Activated CD8-positive, alpha-beta memory T cell treated with anti-CD3 and anti-CD28 coated beads for 4 hours (primary cell): ENCODE measurements at regions not wholly inside any gene's neighbourhood (a gene's known extent, or its start where the extent isn't known, plus 50 kb on each side); places are given as distances from the start of the nearest gene placed in this dataset.
"Not testable (repeated sequence)": the region's sequence is repeated elsewhere in the genome, so short reads cannot be mapped to it uniquely, and the experiment has no call there.

Source experiments
- DNase-seq, 2 donors: peaks; one replicate each; pipeline ENCODE4 v3.0.0-alpha.2; 2020; ENCODE audit warnings: low read depth in 2 of 2

DNA sequence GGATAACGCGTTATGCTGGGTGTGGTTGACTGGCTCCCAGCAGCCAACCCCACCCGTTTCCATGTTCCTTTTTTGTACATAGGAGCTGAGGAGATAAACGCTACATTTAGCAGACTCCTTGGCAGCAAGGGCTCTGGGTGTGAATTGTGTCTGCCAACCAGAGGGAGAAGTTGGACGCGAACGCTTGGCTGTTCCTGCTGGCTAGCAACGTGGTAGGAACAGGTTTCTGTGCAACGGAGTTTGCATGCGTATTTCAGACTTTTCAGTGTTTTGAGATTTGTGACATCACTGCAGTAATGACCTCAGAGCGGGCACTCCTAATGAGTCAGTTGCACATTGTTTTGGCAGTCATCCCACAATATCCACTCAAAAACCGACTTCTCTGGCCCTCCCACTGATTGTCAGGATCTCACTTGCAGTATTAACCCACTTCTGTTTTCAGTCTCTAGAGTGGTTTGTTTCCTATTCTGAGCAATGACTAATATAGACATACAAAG, 98.7 kb upstream of the RGS1 start:
- no peak for DNase-seq

DNA sequence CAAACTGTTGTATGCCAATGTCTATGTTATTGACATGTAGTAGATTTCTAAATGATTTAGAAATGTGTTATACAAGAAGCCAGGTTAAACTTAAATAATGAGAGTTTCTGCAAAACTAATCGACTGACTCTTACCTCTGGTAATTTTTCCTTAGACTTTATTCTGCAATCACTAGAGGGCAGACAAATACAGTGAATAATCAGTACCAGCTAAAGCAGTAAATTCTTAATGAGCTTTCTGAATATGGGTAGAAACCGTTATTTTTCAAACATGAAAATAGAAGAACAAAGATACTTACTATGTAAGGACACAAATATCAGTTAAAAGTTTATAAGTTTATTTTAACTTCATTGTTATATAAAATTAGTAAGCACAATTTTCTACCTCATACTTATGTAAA, 97.9 kb upstream of the RGS1 start:
- no peak for DNase-seq

DNA sequence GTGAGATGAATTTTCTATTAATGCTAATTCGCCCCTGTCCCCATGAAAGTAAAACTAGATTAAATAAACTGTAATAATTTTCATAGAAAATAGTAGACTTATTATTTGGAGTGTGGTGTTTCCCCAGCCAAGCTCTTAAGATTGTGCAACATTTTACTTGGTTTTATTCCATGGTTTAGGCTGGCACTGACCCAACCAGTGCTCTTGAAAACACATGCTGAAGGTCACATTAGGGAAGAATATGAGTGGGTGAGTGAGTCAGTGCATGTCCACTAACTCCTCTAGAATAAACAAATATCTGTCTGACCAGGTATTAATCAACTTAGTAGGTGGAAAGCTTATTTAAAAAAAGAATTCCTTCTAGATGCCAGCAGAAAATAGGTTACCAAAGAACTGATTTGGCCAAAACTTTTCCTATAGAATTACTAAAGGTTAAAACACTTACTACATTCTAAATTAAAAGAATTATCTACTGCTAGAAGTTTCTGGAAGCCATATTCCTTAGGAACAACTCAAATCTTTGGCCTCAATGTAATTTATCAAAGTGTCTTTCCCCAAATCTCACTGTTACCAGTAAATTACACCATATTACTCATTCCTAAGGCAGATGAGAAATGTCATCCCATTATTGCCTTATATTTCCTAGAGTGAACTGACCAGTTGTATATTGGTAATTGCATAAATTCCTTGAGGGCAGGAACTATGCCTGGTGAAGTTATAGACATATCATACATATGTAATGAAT, 89.7 kb upstream of the RGS1 start:
- DNase-seq, result no peak

DNA sequence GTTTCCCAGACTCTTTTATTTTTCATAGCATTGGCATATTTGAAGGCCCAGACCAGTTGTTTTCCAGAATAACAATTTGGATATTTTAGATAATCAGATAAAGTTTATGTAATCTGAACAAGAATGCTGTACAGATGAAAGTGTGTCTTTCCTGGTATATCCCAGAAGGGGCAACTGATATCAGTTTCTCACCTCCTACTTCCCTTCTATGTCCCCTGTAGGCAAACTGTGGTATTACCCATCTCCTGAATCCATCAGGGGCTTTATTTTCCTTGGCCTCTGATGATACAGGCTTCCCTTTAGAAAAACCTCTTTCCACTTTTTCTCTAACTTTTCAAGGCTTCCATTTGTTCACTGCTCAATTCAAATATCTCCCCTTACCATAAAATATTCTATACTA, 87.5 kb upstream of the RGS1 start:
- no peak for DNase-seq

DNA sequence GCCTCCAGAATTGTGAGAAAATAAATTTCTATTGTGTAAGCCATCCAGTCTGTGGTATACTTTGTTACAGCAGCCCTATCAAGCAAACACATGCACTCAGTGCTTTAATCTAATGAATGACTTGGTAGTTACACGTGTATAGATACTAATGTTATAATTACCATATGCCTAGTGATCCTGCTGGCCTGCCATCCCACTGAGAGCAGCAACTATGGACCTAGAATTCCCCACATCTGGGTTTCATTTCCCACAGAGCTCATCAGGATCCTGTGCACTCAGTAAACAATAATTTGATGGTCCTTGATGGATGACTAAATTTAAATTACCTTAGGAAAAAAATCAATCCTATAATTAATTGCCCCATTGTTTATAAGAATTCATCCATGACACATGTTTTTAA, 86.5 kb upstream of the RGS1 start:
- no peak for DNase-seq

DNA sequence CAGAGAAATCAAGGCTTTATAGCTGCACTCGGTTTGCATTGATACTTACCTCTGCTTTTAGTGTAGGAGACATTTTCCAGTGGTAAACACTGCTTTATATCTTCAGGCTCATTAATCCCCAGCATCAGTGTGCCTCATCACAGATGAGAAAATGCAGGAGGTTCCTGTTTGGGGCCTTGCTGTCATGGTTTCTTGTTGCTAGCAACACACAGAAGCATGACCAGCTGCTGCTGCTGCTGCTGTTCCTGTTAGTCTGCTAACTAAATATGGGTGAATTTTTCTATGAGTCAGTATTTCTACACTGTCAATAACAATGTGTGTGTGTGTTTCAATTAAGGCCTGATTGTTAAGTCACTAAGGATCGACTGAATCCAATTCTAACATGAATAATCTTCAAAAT, 85.8 kb upstream of the RGS1 start:
- DNase-seq, result no peak

DNA sequence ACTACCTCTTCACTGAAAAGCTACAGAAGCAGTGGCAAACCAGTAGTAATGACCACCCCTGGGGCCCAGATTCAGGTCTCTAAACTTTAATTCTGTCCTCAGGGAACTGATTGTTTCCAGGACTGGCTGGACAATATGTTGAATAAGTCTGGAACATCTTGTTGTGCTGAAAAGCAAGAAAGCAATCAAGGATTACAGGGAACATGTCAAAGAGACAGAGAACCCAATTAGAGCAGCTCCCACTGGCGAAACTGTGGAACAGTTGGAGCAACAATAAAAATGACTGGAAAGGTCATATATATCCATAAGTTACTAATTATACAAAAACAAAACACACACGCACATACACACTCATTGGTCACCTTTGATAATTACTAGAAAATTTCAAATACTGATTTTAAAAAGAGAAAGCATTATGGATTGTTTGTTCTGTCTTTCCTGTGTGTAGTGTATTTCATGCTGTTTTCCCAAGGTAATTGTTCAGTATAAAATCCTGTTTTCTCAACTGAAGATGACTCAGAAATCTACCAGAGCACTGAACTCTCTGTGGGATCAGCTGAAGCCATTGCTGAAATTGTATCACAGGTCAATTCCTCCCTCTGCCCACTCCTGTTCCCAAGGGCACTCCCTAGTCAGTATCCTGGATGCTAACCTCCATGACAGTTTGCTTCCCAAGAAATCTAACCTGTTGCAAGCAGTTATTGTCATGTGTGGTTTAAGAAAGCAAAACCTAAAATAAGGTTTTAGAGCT, 83.6 kb upstream of the RGS1 start:
- no peak for DNase-seq

DNA sequence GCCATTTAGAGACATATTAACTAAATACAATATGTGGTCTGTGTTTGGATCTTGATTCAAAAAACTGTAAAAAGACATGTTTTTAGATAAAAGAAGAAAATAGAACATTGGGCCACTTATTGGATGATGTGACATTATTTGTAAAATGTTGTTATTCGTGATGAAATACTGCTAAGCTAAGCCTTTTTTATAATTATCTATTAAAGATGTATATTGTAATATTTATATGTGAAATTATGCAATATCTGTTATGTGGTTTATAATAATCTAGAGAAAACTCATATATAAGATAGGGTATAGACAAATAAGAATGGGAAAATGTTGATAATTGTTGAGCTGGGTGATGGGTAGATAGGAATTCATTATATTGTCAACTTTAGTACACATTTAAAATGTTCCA, 82.0 kb upstream of the RGS1 start:
- DNase-seq, result no peak

DNA sequence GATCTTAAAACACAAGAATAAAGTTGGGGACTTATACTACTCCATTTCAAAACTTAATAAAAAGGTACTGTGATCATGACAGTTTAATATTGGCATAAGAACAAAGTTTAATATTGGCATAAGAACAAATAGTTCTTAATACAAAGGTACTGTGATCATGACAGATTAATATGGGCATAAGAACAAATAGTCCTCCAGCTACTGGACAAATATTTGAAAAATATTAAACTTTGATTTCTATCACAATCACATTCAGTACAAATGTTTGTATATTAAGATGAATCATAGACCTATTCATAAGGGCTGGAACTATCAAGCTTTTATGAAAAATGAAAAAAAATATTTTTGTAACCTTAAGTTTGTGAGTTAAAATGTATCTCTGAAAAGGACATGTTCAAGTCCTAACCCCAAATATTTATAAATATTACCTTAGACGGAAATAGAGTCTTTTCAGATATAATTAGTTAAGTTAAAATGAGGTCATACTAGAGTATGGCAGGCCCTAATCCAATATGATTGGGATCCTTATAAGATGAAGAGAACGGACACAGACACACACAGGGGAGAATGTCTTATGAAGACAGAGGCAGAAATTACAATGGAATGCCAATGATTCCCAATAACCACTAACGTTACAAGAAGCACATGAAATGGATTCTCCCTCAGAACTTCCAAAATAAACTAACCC, 79.1 kb upstream of the RGS1 start:
- DNase-seq, result no peak

DNA sequence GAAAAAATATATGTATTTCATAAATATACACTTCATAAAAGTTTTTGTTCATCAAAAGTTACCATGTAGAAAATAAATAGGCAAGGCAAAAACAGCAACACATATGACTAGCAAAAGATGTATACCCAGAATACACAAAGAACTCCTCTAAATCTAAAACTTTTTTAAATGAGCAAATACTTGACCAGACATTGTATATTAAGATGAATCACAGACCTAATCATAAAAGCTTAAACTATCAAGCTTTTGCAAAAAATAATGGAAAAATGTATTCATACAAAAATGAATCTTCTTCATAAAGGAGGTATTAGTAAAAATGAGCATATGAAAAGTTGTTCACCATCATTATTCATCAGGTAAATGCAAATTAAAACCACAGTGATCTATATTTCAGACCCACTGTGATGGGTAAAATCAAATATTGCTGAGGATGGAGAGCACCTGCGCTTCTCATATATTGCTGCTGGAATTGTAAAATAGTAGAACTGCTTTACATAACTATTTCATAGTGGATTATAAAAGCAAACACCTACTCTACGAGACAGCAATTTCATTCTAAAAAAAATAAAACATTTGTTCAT, 78.3 kb upstream of the RGS1 start:
- no peak for DNase-seq

DNA sequence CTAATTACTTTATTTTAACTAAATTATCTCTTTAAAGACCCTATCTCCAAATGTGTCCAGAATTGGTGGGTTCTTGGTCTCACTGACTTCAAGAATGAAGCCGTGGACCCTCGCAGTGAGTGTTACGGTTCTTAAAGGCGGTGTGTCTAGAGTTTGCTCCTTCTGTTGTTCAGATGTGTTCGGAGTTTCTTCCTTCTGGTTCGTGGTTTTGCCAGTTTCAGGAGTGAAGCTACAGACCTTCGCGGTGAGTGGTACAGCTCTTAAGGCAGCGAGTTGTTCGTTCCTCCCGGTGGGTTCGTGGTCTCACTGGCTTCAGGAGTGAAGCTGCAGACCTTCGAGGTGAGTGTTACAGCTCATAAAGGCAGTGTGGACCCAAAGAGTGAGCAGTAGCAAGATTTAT, 77.5 kb upstream of the RGS1 start:
- DNase-seq, result not testable (repeated sequence)

DNA sequence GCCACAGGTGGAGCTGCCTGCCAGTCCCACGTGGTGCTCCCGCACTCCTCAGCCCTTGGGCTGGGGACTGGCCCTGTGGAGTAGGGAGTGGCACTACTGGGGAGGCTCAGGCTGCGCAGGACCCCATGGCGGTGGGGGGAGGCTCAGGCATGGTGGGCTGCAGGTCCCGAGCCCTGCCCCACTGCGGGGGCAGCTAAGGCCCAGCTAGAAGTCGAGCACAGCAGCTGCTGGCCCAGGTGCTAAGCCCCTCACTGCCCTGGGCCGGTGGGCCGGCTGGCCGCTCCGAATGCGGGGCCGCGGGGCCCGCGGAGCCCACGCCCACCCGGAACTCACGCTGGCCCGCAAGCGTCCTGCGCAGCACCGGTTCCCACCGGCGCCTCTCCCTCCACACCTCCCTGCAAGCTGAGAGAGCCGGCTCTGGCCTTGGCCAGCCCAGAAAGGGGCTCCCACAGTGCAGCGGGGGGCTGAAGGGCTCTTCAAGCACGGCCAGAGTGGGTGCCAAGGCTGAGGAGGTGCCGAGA, 76.5 kb upstream of the RGS1 start:
- DNase-seq, result not testable (repeated sequence)

DNA sequence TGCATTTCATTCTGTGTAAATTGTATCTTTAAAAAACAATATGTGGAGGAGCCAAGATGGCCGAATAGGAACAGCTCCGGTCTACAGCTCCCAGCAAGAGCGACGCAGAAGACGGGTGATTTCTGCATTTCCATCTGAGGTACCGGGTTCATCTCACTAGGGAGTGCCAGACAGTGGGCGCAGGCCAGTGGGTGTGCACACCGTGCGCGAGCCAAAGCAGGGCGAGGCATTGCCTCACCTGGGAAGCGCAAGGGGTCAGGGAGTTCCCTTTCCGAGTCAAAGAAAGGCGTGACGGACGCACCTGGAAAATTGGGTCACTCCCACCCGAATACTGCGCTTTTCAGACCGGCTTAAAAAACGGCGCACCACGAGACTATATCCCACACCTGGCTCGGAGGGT, 75.0 kb upstream of the RGS1 start:
- DNase-seq, result not testable (repeated sequence)

DNA sequence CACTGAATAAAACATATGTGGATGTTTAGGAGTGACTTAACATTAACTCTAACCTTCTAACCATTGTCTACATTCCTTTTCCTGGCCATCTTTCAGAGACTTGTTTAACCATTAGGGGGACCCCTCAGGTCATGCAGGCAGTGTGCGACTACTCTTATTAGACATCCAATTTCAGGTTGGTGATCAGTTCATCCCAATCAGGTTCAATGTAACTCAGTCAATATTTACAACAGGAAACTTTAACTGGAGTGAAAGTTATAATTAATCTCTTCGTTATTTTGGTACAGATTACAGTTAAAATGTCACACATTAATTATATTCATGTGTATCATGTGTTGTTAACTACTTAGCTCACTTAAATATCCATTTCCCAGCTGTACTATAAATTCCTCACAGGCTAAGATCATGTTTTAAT, 68.8 kb upstream of the RGS1 start:
- DNase-seq, result no peak

DNA sequence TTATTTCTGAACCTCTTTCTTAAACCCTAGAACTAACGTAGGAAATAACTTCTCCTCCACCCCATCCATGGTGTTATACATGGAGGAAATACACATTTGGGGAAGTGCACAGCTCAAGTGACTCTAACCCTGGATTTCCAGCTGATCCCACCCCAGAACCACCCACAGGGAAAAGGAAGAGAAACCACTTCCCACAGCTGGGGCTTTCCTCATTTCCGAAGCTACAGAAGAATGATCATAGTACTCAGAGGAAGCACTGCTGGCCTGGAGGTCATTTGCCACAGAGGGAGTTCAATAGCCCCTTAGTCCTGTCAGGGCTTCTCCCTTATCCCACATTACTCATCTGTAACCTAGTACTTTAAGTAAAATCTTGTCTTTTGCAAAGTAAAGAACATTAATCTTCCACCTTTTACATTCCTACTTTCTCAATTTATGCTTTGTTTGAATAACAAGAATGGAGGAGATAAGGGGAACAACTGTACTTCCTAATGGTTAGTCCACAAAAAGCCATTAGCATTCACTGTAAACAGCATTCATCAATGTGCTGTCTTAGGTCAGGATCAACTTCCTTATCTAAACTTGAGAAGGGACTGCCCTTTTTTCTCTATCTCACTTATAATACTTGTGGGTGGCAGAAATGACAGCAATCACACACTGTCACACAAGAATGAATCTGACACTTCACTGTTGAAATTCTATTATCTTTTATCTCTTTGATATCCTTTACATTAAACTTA, 63.0 kb upstream of the RGS1 start:
- DNase-seq, result no peak

DNA sequence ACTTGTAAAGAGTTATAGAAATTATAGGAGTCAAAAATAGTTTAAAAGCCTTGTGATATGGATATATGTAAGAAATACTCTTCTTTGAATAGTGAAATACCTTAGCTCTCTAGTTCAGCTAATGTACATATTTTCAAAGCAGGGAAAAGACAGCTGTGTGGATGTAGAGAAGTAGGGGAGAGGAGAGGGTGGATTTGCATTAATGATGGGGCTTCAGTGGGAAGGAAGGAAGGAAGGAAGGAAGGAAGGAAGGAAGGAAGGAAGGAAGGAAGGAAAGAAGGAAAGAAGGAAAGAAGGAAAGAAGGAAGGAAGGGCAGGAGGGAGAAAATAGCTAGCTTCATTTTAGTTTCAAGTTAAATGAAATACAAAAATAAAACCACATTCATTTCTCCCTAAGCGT, 62.4 kb upstream of the RGS1 start:
- DNase-seq, result no peak

DNA sequence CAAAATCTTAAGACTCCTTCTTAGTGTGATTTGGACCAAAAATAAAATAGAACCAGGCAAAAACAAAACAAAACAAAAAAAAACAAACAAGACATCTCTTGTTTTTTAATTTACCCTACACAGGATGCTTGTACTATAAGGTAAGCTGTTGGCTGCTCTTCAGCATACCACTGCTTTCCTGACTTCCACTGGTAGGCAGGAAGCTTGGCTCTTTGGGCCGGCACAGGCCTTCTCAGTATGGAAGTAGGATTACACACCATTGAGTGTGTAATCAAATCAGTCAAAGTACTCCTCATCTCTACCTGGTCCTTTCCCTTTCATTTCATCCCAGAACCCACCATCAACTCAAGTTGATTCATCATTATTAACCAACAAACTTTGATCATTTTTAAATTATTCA, 61.9 kb upstream of the RGS1 start:
- no peak for DNase-seq

DNA sequence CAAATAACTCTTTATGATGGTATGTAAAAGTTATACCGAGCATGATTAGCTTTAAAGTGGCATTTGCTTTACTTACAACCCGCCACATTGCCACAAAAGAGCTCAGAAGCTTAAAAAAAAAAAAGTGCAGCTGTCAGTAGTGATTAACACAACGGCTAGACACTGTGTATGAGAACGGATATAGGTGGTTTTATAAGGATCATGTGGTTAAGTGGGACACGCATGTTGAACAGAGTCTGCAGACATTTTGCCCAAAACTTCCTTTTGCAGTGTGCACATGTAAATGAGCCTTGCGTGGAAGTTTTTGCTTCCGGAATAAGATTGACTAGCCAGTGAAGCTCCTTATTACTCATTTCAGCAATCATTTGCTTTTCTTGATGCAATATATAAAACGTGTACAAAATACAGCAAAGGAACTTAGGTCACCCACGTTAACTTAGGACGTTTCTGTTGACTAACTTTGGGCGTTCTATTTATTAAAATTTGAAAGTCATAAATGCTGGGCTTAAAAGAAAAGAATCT, 58.7 kb upstream of the RGS1 start:
- DNase-seq, result peak; percentile 12 to 33

DNA sequence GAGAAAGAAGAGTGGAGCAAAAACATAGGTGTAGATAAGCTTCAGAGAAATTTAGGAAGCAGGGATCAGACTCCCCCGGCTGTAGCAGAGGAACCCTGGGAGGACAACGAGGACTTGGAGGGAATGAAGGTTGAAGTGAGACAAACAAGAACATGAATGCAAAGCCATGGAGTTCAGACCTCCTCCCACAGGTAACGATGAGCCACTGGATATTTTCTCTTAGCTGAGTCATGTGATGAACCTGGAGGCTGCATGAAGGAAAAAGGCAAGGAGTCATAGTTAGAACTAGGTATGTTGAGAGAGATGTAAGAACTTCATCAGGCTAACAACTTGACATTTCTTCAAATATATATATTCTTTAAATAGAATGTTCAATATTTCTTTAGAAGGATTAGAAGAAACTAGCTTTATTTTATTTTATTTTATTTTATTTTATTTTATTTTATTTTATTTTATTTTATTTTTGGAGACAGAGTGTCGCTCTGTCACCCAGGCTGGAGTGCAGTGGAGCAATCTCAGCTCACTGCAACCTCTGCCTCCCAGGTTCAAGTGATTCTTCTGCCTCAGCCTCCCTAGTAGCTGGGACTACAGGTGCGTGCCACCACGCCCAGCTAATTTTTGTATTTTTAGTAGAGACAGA, 57.7 kb upstream of the RGS1 start:
- not testable (repeated sequence) for DNase-seq

DNA sequence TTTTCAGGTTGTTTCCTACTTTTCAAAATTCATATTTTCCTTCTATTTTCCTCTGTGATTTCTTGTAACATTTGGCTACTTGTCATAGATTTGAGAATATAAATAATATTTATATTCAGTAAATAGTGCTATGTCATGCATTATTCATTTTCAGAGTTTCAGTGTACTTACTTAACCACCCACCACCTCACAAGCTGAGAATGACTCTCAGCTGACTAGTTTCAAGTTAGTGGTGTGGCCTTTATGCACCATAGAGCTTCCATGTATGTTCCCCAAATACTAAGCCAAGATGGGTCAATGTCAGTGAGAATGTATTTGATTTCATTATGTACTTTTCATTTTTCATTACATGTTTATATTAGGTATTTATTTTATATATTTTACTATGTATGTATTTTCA, 56.9 kb upstream of the RGS1 start:
- DNase-seq, result no peak

DNA sequence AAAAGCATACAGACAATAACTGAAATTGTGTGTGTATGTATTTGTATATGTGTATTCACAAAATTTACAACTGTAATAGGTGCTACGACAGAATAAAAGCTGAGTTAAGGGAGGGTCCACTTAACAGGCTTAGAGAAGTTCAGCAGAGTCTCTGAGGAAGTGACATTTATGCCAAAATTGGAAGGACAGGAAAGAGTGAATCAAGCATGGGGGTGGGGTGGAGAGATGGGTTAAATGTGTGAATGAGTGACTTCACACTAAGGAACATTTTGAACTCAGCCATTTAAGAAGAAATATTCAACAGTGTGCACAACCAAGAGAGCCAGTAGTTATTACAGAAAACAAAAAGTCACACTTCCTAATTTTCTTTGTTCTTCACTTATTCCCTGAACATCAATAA, 53.8 kb upstream of the RGS1 start:
- peak in 1 of 2 donors; percentile 14 for DNase-seq
